GM12878 (cell line): ENCODE measurements at regions not wholly inside any gene's neighbourhood (a gene's known extent, or its start where the extent isn't known, plus 50 kb on each side); places are given as distances from the start of the nearest gene placed in this dataset.

Source experiments
- ATAC-seq: fragments of 200-7000 bp; cut with Tn5 transposase; 3 replicates; pipeline ENCODE4 v1.9.1; 2020; ENCODE audit warnings: mild to moderate bottlenecking, moderate library complexity
- BruUV-seq: library from RNA; stranded (reverse); fragments of 400-500 nt; replicated peaks from 2 replicates; lab custom pipeline; 2021; lab: Mats Ljungman, UMichigan
- CTCF ChIA-PET: fragments of 300-600 bp; sonication (Branson Sonifier 250); formaldehyde crosslinking; extraction: SDS; loops from one replicate; lab custom pipeline; 2021; ENCODE audit warnings: inconsistent platforms; lab: Yijun Ruan, JAX
- POLR2A ChIA-PET: fragments of 350-600 bp; formaldehyde crosslinking; extraction: SDS; loops from one replicate; lab custom pipeline; 2021; ENCODE audit warnings: inconsistent platforms; lab: Charles Lee
- RAD21 ChIA-PET: fragments of 300-600 bp; sonication (Branson Sonifier 250); formaldehyde crosslinking; loops from one replicate; lab custom pipeline; 2023; ENCODE audit warnings: antibody characterized with exemption; ENCODE audit not compliant: unreplicated experiment; lab: Charles Lee
- SMC1A ChIA-PET: fragments of 300-600 bp; sonication (Branson Sonifier 250); formaldehyde crosslinking; loops from one replicate; lab custom pipeline; 2023; ENCODE audit not compliant: unreplicated experiment, uncharacterized antibody; lab: Charles Lee
- DNase-seq: peaks from one replicate; pipeline ENCODE4 v3.0.0-alpha.2; 2011; ENCODE audit warnings: low read depth, low spot score
- FAIRE-seq: peaks from 3 replicates; lab custom pipeline; 2011; peaks lifted over from hg19 to GRCh38; lab: Jason Lieb, UNC
- H2AFZ ChIP-seq: 2 replicates; pipeline ENCODE4 v1.6.0; 2011; ENCODE audit warnings: low read depth, low read length, control low read depth; ENCODE audit not compliant: control insufficient read depth
- H3K27ac ChIP-seq: 2 replicates; pipeline ENCODE4 v1.5.1; 2011; ENCODE audit warnings: control low read depth; ENCODE audit not compliant: control insufficient read depth, insufficient read depth
- H3K27me3 ChIP-seq, 2 experiments: replicated peaks in 1 of 2; 2 replicates each; pipeline versions ENCODE4 v1.6.0 to v1.6.1; 2011; ENCODE audit warnings: low read length in 1 of 2; ENCODE audit not compliant: control insufficient read depth in 2 of 2, insufficient read depth in 2 of 2
- H3K36me3 ChIP-seq, 2 experiments: 2 replicates each; pipeline ENCODE4 v1.5.1; 2011; ENCODE audit warnings: low read length in 1 of 2; ENCODE audit not compliant: control insufficient read depth in 2 of 2, insufficient read depth in 2 of 2
- H3K4me1 ChIP-seq: 2 replicates; pipeline ENCODE4 v1.6.1; 2011; ENCODE audit warnings: mild to moderate bottlenecking, low read length, moderate library complexity, mixed read lengths; ENCODE audit not compliant: control insufficient read depth, insufficient read depth
- H3K4me2 ChIP-seq: 2 replicates; pipeline ENCODE4 v1.6.0; 2011; ENCODE audit warnings: control low read depth; ENCODE audit not compliant: control insufficient read depth, insufficient read depth
- H3K4me3 ChIP-seq: fragments of 200-600 bp; sonication (generic); 2 replicates; pipeline ENCODE4 v1.5.1; 2016
- H3K79me2 ChIP-seq: 2 replicates; pipeline ENCODE4 v1.6.0; 2011; ENCODE audit warnings: low read length; ENCODE audit not compliant: control insufficient read depth, insufficient read depth
- H3K9ac ChIP-seq: 2 replicates; pipeline ENCODE4 v1.8.0; 2011; ENCODE audit warnings: low read length, control low read depth, mixed read lengths; ENCODE audit not compliant: control insufficient read depth, insufficient read depth
- H3K9me3 ChIP-seq: replicated peaks from 3 replicates; pipeline ENCODE4 v1.5.1; 2011; ENCODE audit warnings: mild to moderate bottlenecking, low read length; ENCODE audit not compliant: control insufficient read depth, insufficient read depth
- H4K20me1 ChIP-seq: 2 replicates; pipeline ENCODE4 v1.6.0; 2011; ENCODE audit not compliant: control insufficient read depth, insufficient read depth
- BACH1 ChIP-seq: fragments of 450-650 bp; IDR thresholded peaks from 2 replicates; pipeline ENCODE4 v1.6.1; 2017; ENCODE audit warnings: mild to moderate bottlenecking, borderline replicate concordance
- BCL11A ChIP-seq: IDR thresholded peaks from 2 replicates; pipeline ENCODE4 v1.6.1; 2011; ENCODE audit warnings: low read depth, low read length
- CTCF ChIP-seq, 3 experiments: IDR thresholded peaks in 2 of 3; conservative IDR thresholded peaks in 1 of 3; 2 replicates each; pipeline ENCODE4 v1.5.1; 2011; ENCODE audit warnings: low read depth in 3 of 3, low read length in 3 of 3, mild to moderate bottlenecking in 3 of 3, control low read depth in 2 of 3, moderate library complexity in 2 of 3, inconsistent platforms in 1 of 3, mixed read lengths in 1 of 3; ENCODE audit not compliant: control insufficient read depth in 2 of 3, insufficient read depth in 1 of 3; ENCODE audit errors: extremely low read depth in 1 of 3
- EGR1 ChIP-seq, 2 experiments: IDR thresholded peaks; 1 replicate in 1 of 2; 2 replicates in 1 of 2; pipeline ENCODE4 v1.6.1; 2011 to 2012; ENCODE audit warnings: low read depth in 2 of 2, low read length in 2 of 2, borderline replicate concordance in 1 of 2, mild to moderate bottlenecking in 1 of 2, moderate library complexity in 1 of 2
- GABPA ChIP-seq: IDR thresholded peaks from 2 replicates; pipeline ENCODE4 v1.6.1; 2014; ENCODE audit warnings: antibody characterized with exemption, low read depth, mild to moderate bottlenecking, inconsistent platforms
- KAT2A ChIP-seq: conservative IDR thresholded peaks from 2 replicates; pipeline ENCODE4 v1.6.1; 2011; ENCODE audit warnings: low read depth, low read length; ENCODE audit not compliant: control insufficient read depth
- KDM1A ChIP-seq: fragments of 200-600 bp; sonication (generic); IDR thresholded peaks from 2 replicates; pipeline ENCODE4 v1.6.1; 2016; ENCODE audit warnings: borderline replicate concordance
- MXI1 ChIP-seq: fragments of 150-350 bp; IDR thresholded peaks from 2 replicates; pipeline ENCODE4 v1.6.1; 2011; ENCODE audit warnings: low read depth, mild to moderate bottlenecking, inconsistent platforms, low read length, improper control_type of control experiment
- PAX8 ChIP-seq: fragments of 450-650 bp; IDR thresholded peaks from 2 replicates; pipeline ENCODE4 v1.6.1; 2017; ENCODE audit warnings: mild to moderate bottlenecking, moderate library complexity
- PKNOX1 ChIP-seq: fragments of 450-650 bp; IDR thresholded peaks from 2 replicates; pipeline ENCODE4 v1.6.1; 2016; ENCODE audit warnings: mild to moderate bottlenecking
- POLR2AphosphoS2 ChIP-seq: IDR thresholded peaks from 2 replicates; pipeline ENCODE4 v1.6.1; 2011; ENCODE audit warnings: low read depth, mild to moderate bottlenecking, low read length, improper control_type of control experiment, moderate library complexity
- SUPT20H ChIP-seq: IDR thresholded peaks from 2 replicates; pipeline ENCODE4 v1.6.1; 2011; ENCODE audit warnings: low read depth, mild to moderate bottlenecking, low read length, moderate library complexity, borderline replicate concordance; ENCODE audit not compliant: control insufficient read depth
- TCF7 ChIP-seq: IDR thresholded peaks from 2 replicates; pipeline ENCODE4 v1.6.1; 2014; ENCODE audit warnings: antibody characterized with exemption, borderline replicate concordance
- USF1 ChIP-seq: IDR thresholded peaks from 2 replicates; pipeline ENCODE4 v1.6.1; 2011; ENCODE audit warnings: borderline replicate concordance, low read depth, mild to moderate bottlenecking, moderate library complexity, mixed read lengths, low read length; ENCODE audit not compliant: insufficient read depth; ENCODE audit errors: extremely low read length
- WGBS: methylation state at CpG from one replicate; pipeline ENCODE4 v1.1.6; 2016; ENCODE audit warnings: low lambda C conversion rate; ENCODE audit not compliant: insufficient replicate concordance, insufficient coverage; ENCODE audit errors: missing lambda C conversion rate; 5-methylcytosine and 5-hydroxymethylcytosine counted together
- in situ Hi-C: fragments of 300-500 bp; cut with MboI; formaldehyde crosslinking; loops from 9 replicates; pipeline ENCODE4 v1.14.3; 2018; ENCODE audit warnings: mixed read lengths
- intact Hi-C: fragments of 100-400 bp; cut with micrococcal nuclease; formaldehyde crosslinking; loops from one replicate; pipeline ENCODE4 v1.14.2; 2022; ENCODE audit not compliant: unreplicated experiment
- TF ChIP-seq, protein P1 (sequence below): IDR thresholded peaks from 2 replicates; pipeline ENCODE4 v1.6.1; 2011; ENCODE audit warnings: low read depth, mild to moderate bottlenecking, low read length, moderate library complexity, borderline replicate concordance; ENCODE audit errors: extremely low read depth
- TF ChIP-seq, protein P2 (sequence below): fragments of 450-650 bp; IDR thresholded peaks from 2 replicates; pipeline ENCODE4 v1.6.1; 2016; ENCODE audit warnings: mild to moderate bottlenecking, moderate library complexity, borderline replicate concordance

DNA sequence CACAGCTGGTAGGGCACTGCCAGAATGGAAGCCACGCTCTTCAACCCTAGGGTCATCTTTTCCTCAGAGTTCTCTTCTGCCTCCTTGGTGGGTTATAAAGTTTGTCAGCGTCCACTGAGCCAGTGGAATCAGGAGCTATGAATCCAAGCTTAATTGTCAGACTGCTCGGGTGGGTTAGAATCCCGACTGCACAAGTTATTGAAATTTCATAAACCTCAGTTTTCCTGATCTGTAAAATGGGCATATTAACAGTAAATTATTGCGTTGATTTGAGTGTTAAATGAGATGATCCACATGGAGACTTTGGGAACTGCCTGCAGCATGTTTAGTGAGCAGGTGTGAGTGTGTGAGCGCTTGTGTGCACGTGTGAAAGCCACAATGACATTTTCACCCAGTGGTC is 400.5 kb upstream of the CDH11 start:
- DNase-seq (no peak), ATAC-seq (no peak), FAIRE-seq (no peak)
- in situ Hi-C loops (no loop called here), intact Hi-C loops (no loop called here)
- H3K79me2 ChIP-seq: no peaks in the 10 kb centered on the region
- BruUV-seq: no TSS peak
- no peak overlapping the region for H3K4me3 ChIP-seq
- H2AFZ ChIP-seq: no peak overlapping the region
- no peaks in the 10 kb centered on the region for H3K4me1 ChIP-seq
- H3K9me3 ChIP-seq: no peaks in the 10 kb centered on the region
- no peaks in the 10 kb centered on the region for H3K36me3 ChIP-seq
- SMC1A ChIA-PET: no interaction called here
- CTCF ChIA-PET: no interaction called here
- POLR2A ChIA-PET: no interaction called here
- RAD21 ChIA-PET: no interaction called here
- no peak overlapping the region for H3K27ac ChIP-seq
- no peak overlapping the region for H3K4me2 ChIP-seq
- no peak overlapping the region for H3K9ac ChIP-seq
- H3K27me3 ChIP-seq: no peaks in the 10 kb centered on the region
- WGBS: 12% methylated on average over 7 of the region's 7 CpGs
- H4K20me1 ChIP-seq: no peaks in the 10 kb centered on the region
- TF ChIP-seq BACH1 (no peak), TCF7 (no peak), BCL11A (no peak), EGR1 (IDR thresholded peaks at IDR 0.05; ENCODE audit: borderline replicate concordance in 1 of 2, low read depth in 2 of 2, low read length in 2 of 2) (no peak), PAX8 (no peak), MXI1 (no peak), SUPT20H (no peak), PKNOX1 (no peak), GABPA (no peak), CTCF (IDR thresholded peaks at IDR 0.05 in 2 of 3, conservative IDR thresholded peaks at IDR 0.05 in 1 of 3; ENCODE audit: control insufficient read depth in 2 of 3, extremely low read depth in 1 of 3, insufficient read depth in 1 of 3, low read depth in 3 of 3, low read length in 3 of 3) (no peak), USF1 (no peak), KDM1A (no peak), KAT2A (no peak), POLR2AphosphoS2 (no peak)
- TF ChIP-seq, protein P1, sequence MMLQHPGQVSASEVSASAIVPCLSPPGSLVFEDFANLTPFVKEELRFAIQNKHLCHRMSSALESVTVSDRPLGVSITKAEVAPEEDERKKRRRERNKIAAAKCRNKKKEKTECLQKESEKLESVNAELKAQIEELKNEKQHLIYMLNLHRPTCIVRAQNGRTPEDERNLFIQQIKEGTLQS: no peak
- TF ChIP-seq, protein P2, sequence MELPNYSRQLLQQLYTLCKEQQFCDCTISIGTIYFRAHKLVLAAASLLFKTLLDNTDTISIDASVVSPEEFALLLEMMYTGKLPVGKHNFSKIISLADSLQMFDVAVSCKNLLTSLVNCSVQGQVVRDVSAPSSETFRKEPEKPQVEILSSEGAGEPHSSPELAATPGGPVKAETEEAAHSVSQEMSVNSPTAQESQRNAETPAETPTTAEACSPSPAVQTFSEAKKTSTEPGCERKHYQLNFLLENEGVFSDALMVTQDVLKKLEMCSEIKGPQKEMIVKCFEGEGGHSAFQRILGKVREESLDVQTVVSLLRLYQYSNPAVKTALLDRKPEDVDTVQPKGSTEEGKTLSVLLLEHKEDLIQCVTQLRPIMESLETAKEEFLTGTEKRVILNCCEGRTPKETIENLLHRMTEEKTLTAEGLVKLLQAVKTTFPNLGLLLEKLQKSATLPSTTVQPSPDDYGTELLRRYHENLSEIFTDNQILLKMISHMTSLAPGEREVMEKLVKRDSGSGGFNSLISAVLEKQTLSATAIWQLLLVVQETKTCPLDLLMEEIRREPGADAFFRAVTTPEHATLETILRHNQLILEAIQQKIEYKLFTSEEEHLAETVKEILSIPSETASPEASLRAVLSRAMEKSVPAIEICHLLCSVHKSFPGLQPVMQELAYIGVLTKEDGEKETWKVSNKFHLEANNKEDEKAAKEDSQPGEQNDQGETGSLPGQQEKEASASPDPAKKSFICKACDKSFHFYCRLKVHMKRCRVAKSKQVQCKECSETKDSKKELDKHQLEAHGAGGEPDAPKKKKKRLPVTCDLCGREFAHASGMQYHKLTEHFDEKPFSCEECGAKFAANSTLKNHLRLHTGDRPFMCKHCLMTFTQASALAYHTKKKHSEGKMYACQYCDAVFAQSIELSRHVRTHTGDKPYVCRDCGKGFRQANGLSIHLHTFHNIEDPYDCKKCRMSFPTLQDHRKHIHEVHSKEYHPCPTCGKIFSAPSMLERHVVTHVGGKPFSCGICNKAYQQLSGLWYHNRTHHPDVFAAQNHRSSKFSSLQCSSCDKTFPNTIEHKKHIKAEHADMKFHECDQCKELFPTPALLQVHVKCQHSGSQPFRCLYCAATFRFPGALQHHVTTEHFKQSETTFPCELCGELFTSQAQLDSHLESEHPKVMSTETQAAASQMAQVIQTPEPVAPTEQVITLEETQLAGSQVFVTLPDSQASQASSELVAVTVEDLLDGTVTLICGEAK: no peak
